Liver (tissue), 8 donors: ENCODE measurements at regions not wholly inside any gene's neighbourhood (a gene's known extent, or its start where the extent isn't known, plus 50 kb on each side); places are given as distances from the start of the nearest gene placed in this dataset.

Experiments
- DNase-seq: peaks from one replicate; pipeline ENCODE4 v3.0.0-alpha.2; 2017; ENCODE audit warnings: low spot score
- H3K27ac ChIP-seq, 2 donors: one replicate each; pipeline ENCODE4 v1.7.0; 2013; ENCODE audit warnings: inconsistent platforms in 2 of 2, low read length in 2 of 2, control low read depth in 1 of 2, low read depth in 1 of 2, mild to moderate bottlenecking in 1 of 2
- H3K27me3 ChIP-seq, 4 donors: one replicate each; pipeline versions ENCODE4 v1.6.1 to v1.7.0; 2013; ENCODE audit warnings: low read length in 3 of 4, inconsistent platforms in 1 of 4, mild to moderate bottlenecking in 1 of 4, moderate library complexity in 1 of 4; ENCODE audit not compliant: control insufficient read depth in 4 of 4, insufficient read depth in 4 of 4
- H3K36me3 ChIP-seq, 4 donors: one replicate each; pipeline versions ENCODE4 v1.6.1 to v1.7.0; 2013; ENCODE audit warnings: low read length in 3 of 4, mild to moderate bottlenecking in 3 of 4, low read depth in 1 of 4, moderate library complexity in 1 of 4; ENCODE audit not compliant: control insufficient read depth in 4 of 4, insufficient read depth in 3 of 4
- H3K4me1 ChIP-seq, 4 donors: one replicate each; pipeline versions ENCODE4 v1.6.1 to v1.7.0; 2013; ENCODE audit warnings: low read length in 3 of 4, mild to moderate bottlenecking in 3 of 4, moderate library complexity in 1 of 4; ENCODE audit not compliant: control insufficient read depth in 4 of 4, insufficient read depth in 4 of 4
- H3K4me3 ChIP-seq, 3 donors: one replicate each; pipeline versions ENCODE4 v1.6.1 to v1.7.0; 2013; ENCODE audit warnings: low read length in 3 of 3, control low read depth in 1 of 3, low read depth in 1 of 3, mild to moderate bottlenecking in 1 of 3
- H3K9ac ChIP-seq, 2 donors: one replicate each; pipeline ENCODE4 v1.7.0; 2013; ENCODE audit warnings: low read length in 2 of 2, mild to moderate bottlenecking in 2 of 2, moderate library complexity in 2 of 2, control low read depth in 1 of 2, low read depth in 1 of 2
- H3K9me3 ChIP-seq, 4 donors: one replicate each; pipeline versions ENCODE4 v1.6.1 to v1.7.0; 2013; ENCODE audit warnings: low read length in 3 of 4; ENCODE audit not compliant: control insufficient read depth in 4 of 4
- ATF3 ChIP-seq: IDR thresholded peaks from 2 replicates; pipeline ENCODE4 v1.6.1; 2016; ENCODE audit warnings: antibody characterized with exemption
- CTCF ChIP-seq: fragments of 150-350 bp; IDR thresholded peaks from 2 replicates; pipeline ENCODE4 v1.5.1; 2017; ENCODE audit warnings: improper control_type of control experiment, low read depth, low read length; ENCODE audit not compliant: missing input control
- EGR1 ChIP-seq, 2 donors: IDR thresholded peaks; 2 replicates each; pipeline ENCODE4 v1.6.1; 2016 to 2018; ENCODE audit warnings: antibody characterized with exemption in 2 of 2, low read depth in 2 of 2
- FOXA1 ChIP-seq: IDR thresholded peaks from 2 replicates; pipeline ENCODE4 v1.6.1; 2016; ENCODE audit warnings: antibody characterized with exemption
- FOXA2 ChIP-seq: IDR thresholded peaks from 2 replicates; pipeline ENCODE4 v1.6.1; 2016; ENCODE audit warnings: antibody characterized with exemption
- GABPA ChIP-seq, 2 donors: IDR thresholded peaks in 1 of 2; conservative IDR thresholded peaks in 1 of 2; 2 replicates each; pipeline ENCODE4 v1.6.1; 2016; ENCODE audit warnings: antibody characterized with exemption in 2 of 2, mild to moderate bottlenecking in 1 of 2, moderate library complexity in 1 of 2
- HNF4G ChIP-seq: IDR thresholded peaks from 2 replicates; pipeline ENCODE4 v1.6.1; 2016; ENCODE audit warnings: antibody characterized with exemption
- JUND ChIP-seq, 2 donors: IDR thresholded peaks; 2 replicates each; pipeline ENCODE4 v1.6.1; 2016; ENCODE audit warnings: antibody characterized with exemption in 2 of 2
- NR2F2 ChIP-seq: IDR thresholded peaks from 2 replicates; pipeline ENCODE4 v1.6.1; 2016; ENCODE audit warnings: antibody characterized with exemption
- RAD21 ChIP-seq, 2 donors: IDR thresholded peaks; 2 replicates each; pipeline ENCODE4 v1.6.1; 2016; ENCODE audit warnings: antibody characterized with exemption in 2 of 2, mild to moderate bottlenecking in 2 of 2
- REST ChIP-seq: IDR thresholded peaks from 2 replicates; pipeline ENCODE4 v1.6.1; 2016; ENCODE audit warnings: antibody characterized with exemption, mild to moderate bottlenecking
- SP1 ChIP-seq: IDR thresholded peaks from 2 replicates; pipeline ENCODE4 v1.6.1; 2018; ENCODE audit warnings: antibody characterized with exemption, mild to moderate bottlenecking
- TAF1 ChIP-seq: conservative IDR thresholded peaks from 2 replicates; pipeline ENCODE4 v1.6.1; 2016; ENCODE audit warnings: antibody characterized with exemption, mild to moderate bottlenecking
- WGBS: extraction: QIAGEN DNeasy Blood & Tissue Kit; methylation state at CpG from one replicate; pipeline ENCODE4 v1.1.7; 2013; 5-methylcytosine and 5-hydroxymethylcytosine counted together
- donor health status: healthy.
- donor health status: healthy.
- donor health status: healthy.
- donor health status: healthy.
- donor health status: healthy.

DNA sequence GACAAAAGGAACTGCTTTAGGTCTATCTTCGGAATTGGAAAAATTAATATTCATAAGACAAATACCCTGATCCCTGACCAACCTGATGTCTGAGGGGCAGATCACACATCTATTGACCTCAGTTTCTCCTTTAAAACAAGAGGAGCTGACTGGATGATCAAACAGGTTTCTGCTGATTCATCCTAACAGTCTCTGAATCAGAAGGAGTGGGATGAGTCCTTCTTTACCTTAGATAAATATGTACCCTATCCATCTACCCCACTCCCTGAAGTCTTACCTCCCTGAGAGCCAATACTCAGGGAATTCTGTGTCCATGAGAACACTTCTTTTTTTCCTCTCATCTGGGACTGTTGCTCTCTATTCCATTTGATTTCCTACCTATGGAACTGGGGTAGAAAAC, 80.3 kb upstream of the CRHR1 start:
- TF ChIP-seq SP1 (no peak), FOXA2 (no peak), ATF3 (no peak)
- H3K4me1 ChIP-seq, result no peaks in the 10 kb centered on the region
- no peak overlapping the region for H3K4me3 ChIP-seq
- H3K27ac ChIP-seq, result no peak overlapping the region
- DNase-seq, result no peak
- H3K9ac ChIP-seq, result no peak overlapping the region
- no peaks in the 10 kb centered on the region for H3K36me3 ChIP-seq
- no peaks in the 10 kb centered on the region for H3K9me3 ChIP-seq
- peaks cover 0 to 5% (median 0%) of the 10 kb centered on the region in 4 donors for H3K27me3 ChIP-seq
- WGBS, result 81% methylated on average over 1 of the region's 1 CpG

DNA sequence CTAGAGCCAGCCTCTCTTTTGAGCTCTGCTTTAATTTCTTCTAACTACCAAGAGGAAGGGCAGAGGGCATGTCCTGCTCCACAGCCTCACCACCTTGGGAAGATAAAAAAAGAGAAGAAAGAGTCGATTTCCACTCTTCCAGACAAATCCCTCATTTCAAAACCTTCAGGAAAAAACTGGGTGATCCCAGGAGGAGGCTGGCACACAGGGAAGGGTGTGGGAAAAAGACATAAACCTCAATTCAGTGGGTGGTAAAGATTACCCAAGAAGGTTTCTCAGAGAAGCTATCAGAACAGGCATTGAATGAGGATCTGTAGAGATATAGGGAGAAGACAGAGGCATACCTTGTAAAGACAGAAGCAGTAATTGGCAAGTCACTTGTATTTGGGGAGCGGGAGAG, 79.9 kb upstream of the CRHR1 start:
- no peak for TF ChIP-seq REST
- TF ChIP-seq HNF4G, result no peak
- TF ChIP-seq NR2F2, result no peak
- TF ChIP-seq GABPA (IDR thresholded peaks at IDR 0.05 in 1 of 2, conservative IDR thresholded peaks at IDR 0.05 in 1 of 2), result no peak
- TF ChIP-seq RAD21 (IDR thresholded peaks at IDR 0.05), result no peak
- no peak for TF ChIP-seq JUND (IDR thresholded peaks at IDR 0.05)
- no peak for TF ChIP-seq EGR1 (IDR thresholded peaks at IDR 0.05; ENCODE audit: low read depth in 2 of 2)
- TF ChIP-seq FOXA2, result no peak
- TF ChIP-seq TAF1, result no peak
- TF ChIP-seq FOXA1, result no peak
- no peak for TF ChIP-seq CTCF
- 48% methylated on average over 2 of the region's 2 CpGs for WGBS
- H3K9ac ChIP-seq, result no peak overlapping the region
- H3K4me1 ChIP-seq, result no peaks in the 10 kb centered on the region
- H3K27me3 ChIP-seq, result peaks cover 0 to 5% (median 0%) of the 10 kb centered on the region in 4 donors
- no peak overlapping the region for H3K4me3 ChIP-seq
- DNase-seq, result no peak
- no peaks in the 10 kb centered on the region for H3K9me3 ChIP-seq
- H3K36me3 ChIP-seq, result no peaks in the 10 kb centered on the region
- no peak overlapping the region for H3K27ac ChIP-seq
